ENCODE measurements at regions not wholly inside any gene's neighbourhood (a gene's known extent, or its start where the extent isn't known, plus 50 kb on each side); places are given as distances from the start of the nearest gene placed in this dataset.
"Not testable (repeated sequence)": the region's sequence is repeated elsewhere in the genome, so short reads cannot be mapped to it uniquely, and the experiment has no call there.

GRCh38 chr1:234827656-234828055 lies 217.7 kb upstream of the IRF2BP2 start:
- H3K4me3 ChIP-seq = no peak overlapping the region
- no peak for TF ChIP-seq CTCF (IDR thresholded peaks at IDR 0.05)
- DNase-seq (ENCODE audit: low spot score) (no peak), ATAC-seq (ENCODE audit: insufficient number of reproducible peaks, low FRiP score, low read depth) (no peak)
- no peaks in the 10 kb centered on the region for H3K27me3 ChIP-seq (replicated peaks; ENCODE audit: insufficient read depth)
- H3K27ac ChIP-seq = no peak overlapping the region
- no peaks in the 10 kb centered on the region for H3K9me3 ChIP-seq
- H3K4me1 ChIP-seq (ENCODE audit: control insufficient read depth in 1 of 2, low read depth in 2 of 2) = peaks cover 0 to 5% of the 10 kb centered on the region in 2 donors
- H3K36me3 ChIP-seq = no peaks in the 10 kb centered on the region

- Histone ChIP-seq H3K4me3 (no peak overlapping the region), H3K27me3 (replicated peaks; ENCODE audit: insufficient read depth) (no peaks in the 10 kb centered on the region), H3K9me3 (no peaks in the 10 kb centered on the region), H3K36me3 (no peaks in the 10 kb centered on the region), H3K4me1 (ENCODE audit: control insufficient read depth in 1 of 2, low read depth in 2 of 2) (peaks cover 0 to 5% of the 10 kb centered on the region in 2 donors), H3K27ac (no peak overlapping the region)
- TF ChIP-seq CTCF (IDR thresholded peaks at IDR 0.05) = no peak
- no peak for ATAC-seq (ENCODE audit: insufficient number of reproducible peaks, low FRiP score, low read depth)
- no peak for DNase-seq (ENCODE audit: low spot score)
These were observed 217.2 kb upstream of the IRF2BP2 start for GRCh38 chr1:234827181-234827580.

- no peak for TF ChIP-seq CTCF (IDR thresholded peaks at IDR 0.05)
- H3K27me3 ChIP-seq (replicated peaks; ENCODE audit: insufficient read depth) = no peaks in the 10 kb centered on the region
- H3K36me3 ChIP-seq = no peaks in the 10 kb centered on the region
- no peaks in the 10 kb centered on the region for H3K9me3 ChIP-seq
- DNase-seq (ENCODE audit: low spot score) = no peak
- no peak overlapping the region for H3K27ac ChIP-seq
- peaks cover 0 to 5% of the 10 kb centered on the region in 2 donors for H3K4me1 ChIP-seq (ENCODE audit: control insufficient read depth in 1 of 2, low read depth in 2 of 2)
- H3K4me3 ChIP-seq = no peak overlapping the region
- no peak for ATAC-seq (ENCODE audit: insufficient number of reproducible peaks, low FRiP score, low read depth)
These were observed 216.4 kb upstream of the IRF2BP2 start for GRCh38 chr1:234826352-234826751.

GRCh38 chr1:234825498-234826165 lies 215.7 kb upstream of the IRF2BP2 start:
- no peak overlapping the region for H3K4me3 ChIP-seq
- DNase-seq (ENCODE audit: low spot score) (no peak), ATAC-seq (ENCODE audit: insufficient number of reproducible peaks, low FRiP score, low read depth) (no peak)
- no peak overlapping the region for H3K27ac ChIP-seq
- no peaks in the 10 kb centered on the region for H3K27me3 ChIP-seq (replicated peaks; ENCODE audit: insufficient read depth)
- no peaks in the 10 kb centered on the region for H3K9me3 ChIP-seq
- no peak for TF ChIP-seq CTCF (IDR thresholded peaks at IDR 0.05)
- H3K36me3 ChIP-seq = no peaks in the 10 kb centered on the region
- H3K4me1 ChIP-seq (ENCODE audit: control insufficient read depth in 1 of 2, low read depth in 2 of 2) = peaks cover 0 to 5% of the 10 kb centered on the region in 2 donors

GRCh38 chr1:234824836-234825235 lies 214.9 kb upstream of the IRF2BP2 start:
- H3K27ac ChIP-seq; H3K4me3 ChIP-seq; DNase-seq (ENCODE audit: low spot score); H3K36me3 ChIP-seq; H3K27me3 ChIP-seq (replicated peaks; ENCODE audit: insufficient read depth); H3K4me1 ChIP-seq (ENCODE audit: control insufficient read depth in 1 of 2, low read depth in 2 of 2); H3K9me3 ChIP-seq; ATAC-seq (ENCODE audit: insufficient number of reproducible peaks, low FRiP score, low read depth): not testable (repeated sequence)

Measured in thoracic aorta (tissue), 2 donors.